H9 (cell line): ENCODE measurements at regions not wholly inside any gene's neighbourhood (a gene's known extent, or its start where the extent isn't known, plus 50 kb on each side); places are given as distances from the start of the nearest gene placed in this dataset.

ENCODE experiments used
- DNase-seq: peaks from one replicate; pipeline ENCODE4 v3.0.0-alpha.2; 2017
- H2AFZ ChIP-seq: one replicate; pipeline ENCODE4 v1.6.1; 2013; ENCODE audit warnings: mild to moderate bottlenecking, low read length, control low read depth, moderate library complexity
- H2AK5ac ChIP-seq: 2 replicates; pipeline ENCODE4 v1.6.1; 2013; ENCODE audit warnings: low read length, control low read depth, mixed read lengths; ENCODE audit not compliant: insufficient read length
- H2BK120ac ChIP-seq: one replicate; pipeline ENCODE4 v1.6.1; 2013; ENCODE audit warnings: low read depth, mild to moderate bottlenecking, low read length, control low read depth, inconsistent platforms; ENCODE audit not compliant: poor library complexity, severe bottlenecking
- H2BK12ac ChIP-seq: 2 replicates; pipeline ENCODE4 v1.6.1; 2013; ENCODE audit warnings: low read length, control low read depth, mixed read lengths, low read depth; ENCODE audit not compliant: insufficient read length
- H2BK15ac ChIP-seq: 2 replicates; pipeline ENCODE4 v1.6.1; 2013; ENCODE audit warnings: low read depth, low read length, control low read depth
- H2BK20ac ChIP-seq: one replicate; pipeline ENCODE4 v1.6.1; 2013; ENCODE audit warnings: low read depth, mild to moderate bottlenecking, low read length, control low read depth, inconsistent platforms; ENCODE audit not compliant: poor library complexity, severe bottlenecking
- H2BK5ac ChIP-seq: 2 replicates; pipeline ENCODE4 v1.6.1; 2013; ENCODE audit warnings: low read length, control low read depth, mixed read lengths; ENCODE audit not compliant: insufficient read length
- H3K14ac ChIP-seq: 2 replicates; pipeline ENCODE4 v1.6.1; 2013; ENCODE audit warnings: low read length, control low read depth; ENCODE audit not compliant: insufficient read depth
- H3K18ac ChIP-seq: 2 replicates; pipeline ENCODE4 v1.6.1; 2013; ENCODE audit warnings: low read depth, mild to moderate bottlenecking, mixed read lengths, low read length, control low read depth; ENCODE audit not compliant: insufficient read length
- H3K23ac ChIP-seq: 2 replicates; pipeline ENCODE4 v1.6.1; 2013; ENCODE audit warnings: low read length, control low read depth, mixed read lengths, low read depth; ENCODE audit not compliant: insufficient read length
- H3K23me2 ChIP-seq: 2 replicates; pipeline ENCODE4 v1.6.1; 2013; ENCODE audit warnings: low read depth, mild to moderate bottlenecking, mixed read lengths, low read length, control low read depth; ENCODE audit not compliant: insufficient read length, poor library complexity, severe bottlenecking
- H3K27ac ChIP-seq: 2 replicates; pipeline ENCODE4 v1.5.1; 2013; ENCODE audit warnings: low read length, control low read depth, mixed read lengths, low read depth; ENCODE audit not compliant: insufficient read length
- H3K27me3 ChIP-seq: 2 replicates; pipeline ENCODE4 v1.6.1; 2013; ENCODE audit warnings: low read length, control low read depth, inconsistent platforms; ENCODE audit not compliant: insufficient read depth
- H3K4ac ChIP-seq: 2 replicates; pipeline ENCODE4 v1.6.1; 2013; ENCODE audit warnings: low read depth, mild to moderate bottlenecking, control low read depth, inconsistent platforms, low read length, moderate library complexity
- H3K4me1 ChIP-seq: 2 replicates; pipeline ENCODE4 v1.6.1; 2013; ENCODE audit warnings: low read length, control low read depth, inconsistent platforms; ENCODE audit not compliant: insufficient read depth
- H3K4me2 ChIP-seq: 2 replicates; pipeline ENCODE4 v1.6.1; 2013; ENCODE audit warnings: low read length, control low read depth, mixed read lengths; ENCODE audit not compliant: insufficient read length, insufficient read depth
- H3K56ac ChIP-seq: 2 replicates; pipeline ENCODE4 v1.6.1; 2013; ENCODE audit warnings: low read depth, mild to moderate bottlenecking, mixed read lengths, low read length, control low read depth; ENCODE audit not compliant: insufficient read length
- H3K79me1 ChIP-seq: 2 replicates; pipeline ENCODE4 v1.6.1; 2013; ENCODE audit warnings: low read depth, mild to moderate bottlenecking, moderate library complexity, low read length, control low read depth, inconsistent platforms; ENCODE audit not compliant: insufficient read depth, poor library complexity, severe bottlenecking
- H3K79me2 ChIP-seq: 2 replicates; pipeline ENCODE4 v1.6.1; 2013; ENCODE audit warnings: low read length, control low read depth, inconsistent platforms; ENCODE audit not compliant: insufficient read depth
- H3K9ac ChIP-seq: 2 replicates; pipeline ENCODE4 v1.6.1; 2013; ENCODE audit warnings: low read length, control low read depth, mixed read lengths; ENCODE audit not compliant: insufficient read length; ENCODE audit errors: extremely low read depth
- H3K9me3 ChIP-seq: one replicate; pipeline ENCODE4 v1.6.1; 2013; ENCODE audit warnings: low read depth, low read length, inconsistent platforms; ENCODE audit not compliant: control insufficient read depth
- H3T11ph ChIP-seq: one replicate; pipeline ENCODE4 v1.6.1; 2013; ENCODE audit warnings: mild to moderate bottlenecking, low read length, control low read depth, inconsistent platforms
- H4K20me1 ChIP-seq: one replicate; pipeline ENCODE4 v1.6.1; 2013; ENCODE audit not compliant: control insufficient read depth, insufficient read length, insufficient read depth
- H4K5ac ChIP-seq: 2 replicates; pipeline ENCODE4 v1.6.1; 2013; ENCODE audit warnings: low read depth, mild to moderate bottlenecking, mixed read lengths, low read length, control low read depth; ENCODE audit not compliant: insufficient read length
- H4K8ac ChIP-seq: replicated peaks from 2 replicates; pipeline ENCODE4 v1.6.1; 2013; ENCODE audit warnings: low read length, control low read depth, mixed read lengths, low read depth; ENCODE audit not compliant: insufficient read length
- H4K91ac ChIP-seq: 2 replicates; pipeline ENCODE4 v1.6.1; 2013; ENCODE audit warnings: low read depth, mild to moderate bottlenecking, moderate library complexity, mixed read lengths, low read length, control low read depth; ENCODE audit not compliant: insufficient read length
- H3K27ac Mint-ChIP-seq, 3 experiments: 2 replicates in 2 of 3; 3 replicates in 1 of 3; pipeline ENCODE4 v1.8.0; 2020 to 2021; ENCODE audit warnings: mixed read lengths in 3 of 3, mild to moderate bottlenecking in 1 of 3, moderate library complexity in 1 of 3
- H3K27me3 Mint-ChIP-seq: 2 replicates; pipeline ENCODE4 v1.8.0; 2021; ENCODE audit warnings: low read depth, mild to moderate bottlenecking, moderate library complexity, mixed read lengths
- H3K36me3 Mint-ChIP-seq, 3 experiments: 2 replicates in 2 of 3; 3 replicates in 1 of 3; pipeline ENCODE4 v1.8.0; 2020 to 2021; ENCODE audit warnings: low read depth in 3 of 3, mixed read lengths in 3 of 3; ENCODE audit not compliant: insufficient read depth in 1 of 3
- H3K4me1 Mint-ChIP-seq, 2 experiments: 2 replicates each; pipeline ENCODE4 v1.8.0; 2020; ENCODE audit warnings: mixed read lengths in 2 of 2
- H3K4me3 Mint-ChIP-seq, 2 experiments: 2 replicates in 1 of 2; 3 replicates in 1 of 2; pipeline ENCODE4 v1.8.0; 2020 to 2021; ENCODE audit warnings: mild to moderate bottlenecking in 2 of 2, mixed read lengths in 2 of 2, moderate library complexity in 1 of 2
- H3K9me3 Mint-ChIP-seq, 2 experiments: 2 replicates in 1 of 2; 3 replicates in 1 of 2; pipeline ENCODE4 v1.8.0; 2020; ENCODE audit warnings: mild to moderate bottlenecking in 2 of 2, mixed read lengths in 2 of 2, moderate library complexity in 1 of 2
- CTCF ChIP-seq: fragments of 200-600 bp; sonication (generic); conservative IDR thresholded peaks from 3 replicates; pipeline ENCODE4 v1.8.0; 2021; ENCODE audit warnings: antibody characterized with exemption, mild to moderate bottlenecking
- WGBS: extraction: QIAGEN DNeasy Blood & Tissue Kit; methylation state at CpG from one replicate; pipeline ENCODE4 v1.1.7; 2013; ENCODE audit warnings: missing lambda C conversion rate, low lambda C conversion rate, mixed read lengths; ENCODE audit not compliant: insufficient read length; ENCODE audit errors: extremely low coverage; 5-methylcytosine and 5-hydroxymethylcytosine counted together

- no peak overlapping the region for H3K27ac ChIP-seq
- H3K4ac ChIP-seq, result no peak overlapping the region
- H3K27me3 ChIP-seq, result no peaks in the 10 kb centered on the region
- no peak overlapping the region for H2BK15ac ChIP-seq
- H2BK20ac ChIP-seq, result no peak overlapping the region
- H3K4me1 Mint-ChIP-seq, result no peaks in the 10 kb centered on the region
- H3K4me3 Mint-ChIP-seq, result no peak overlapping the region
- H4K20me1 ChIP-seq, result no peaks in the 10 kb centered on the region
- H3K4me1 ChIP-seq, result no peaks in the 10 kb centered on the region
- H2BK5ac ChIP-seq, result no peak overlapping the region
- no peaks in the 10 kb centered on the region for H3K79me1 ChIP-seq
- WGBS, result no CpG with 5 or more reads among the region's 6 CpGs
- no peak overlapping the region for H4K5ac ChIP-seq
- H3K9me3 Mint-ChIP-seq, result no peaks in the 10 kb centered on the region
- H3K27ac Mint-ChIP-seq, result no peak overlapping the region
- H3K79me2 ChIP-seq, result no peaks in the 10 kb centered on the region
- H3K36me3 Mint-ChIP-seq, result no peaks in the 10 kb centered on the region; a peak in 1 of 7 replicates
- no peak overlapping the region for H3T11ph ChIP-seq
- H2BK12ac ChIP-seq, result no peak overlapping the region
- H3K18ac ChIP-seq, result no peak overlapping the region
- H4K8ac ChIP-seq, result no peak overlapping the region
- no peak for TF ChIP-seq CTCF
- H3K4me2 ChIP-seq, result no peak overlapping the region
- H4K91ac ChIP-seq, result no peak overlapping the region
- H3K27me3 Mint-ChIP-seq, result no peaks in the 10 kb centered on the region; the same call in none of the 2 replicates
- H3K9me3 ChIP-seq, result no peaks in the 10 kb centered on the region
- no peak overlapping the region for H3K9ac ChIP-seq
- DNase-seq, result no peak
- no peak overlapping the region for H3K23ac ChIP-seq
- no peak overlapping the region for H2AFZ ChIP-seq
- H2BK120ac ChIP-seq, result no peak overlapping the region
- H2AK5ac ChIP-seq, result no peak overlapping the region
- H3K23me2 ChIP-seq, result no peaks in the 10 kb centered on the region
- H3K14ac ChIP-seq, result no peak overlapping the region
- H3K56ac ChIP-seq, result no peak overlapping the region
Measured at GRCh38 chr6:105909106-105909505, 177.0 kb upstream of the PRDM1 start.
